MG63 (cell line): ENCODE measurements at regions not wholly inside any gene's neighbourhood (a gene's known extent, or its start where the extent isn't known, plus 50 kb on each side); places are given as distances from the start of the nearest gene placed in this dataset.

ENCODE experiments used
- DNase-seq: peaks from one replicate; pipeline ENCODE4 v3.0.0-alpha.2; 2020
- H3K27me3 ChIP-seq: fragments of 250-450 bp; sonication (Bioruptor Pico); 2 replicates; pipeline ENCODE4 v1.5.1; 2020; ENCODE audit warnings: mild to moderate bottlenecking, moderate library complexity
- H3K36me3 ChIP-seq: fragments of 250-450 bp; sonication (Bioruptor Pico); 2 replicates; pipeline ENCODE4 v1.5.1; 2020; ENCODE audit warnings: mild to moderate bottlenecking, moderate library complexity
- H3K4me3 ChIP-seq: fragments of 250-450 bp; sonication (Bioruptor Pico); 2 replicates; pipeline ENCODE4 v1.5.1; 2020; ENCODE audit warnings: mild to moderate bottlenecking, moderate library complexity
- H3K9me3 ChIP-seq: fragments of 250-450 bp; sonication (Bioruptor Pico); 2 replicates; pipeline ENCODE4 v1.5.1; 2020; ENCODE audit warnings: mild to moderate bottlenecking, moderate library complexity

- no peak overlapping the region for H3K4me3 ChIP-seq
- H3K27me3 ChIP-seq, result no peaks in the 10 kb centered on the region
- no peaks in the 10 kb centered on the region for H3K9me3 ChIP-seq
- H3K36me3 ChIP-seq, result no peaks in the 10 kb centered on the region
- no peak for DNase-seq
Measured at GRCh38 chrX:116961872-116962582, 499.3 kb upstream of the CT83 start.

DNA sequence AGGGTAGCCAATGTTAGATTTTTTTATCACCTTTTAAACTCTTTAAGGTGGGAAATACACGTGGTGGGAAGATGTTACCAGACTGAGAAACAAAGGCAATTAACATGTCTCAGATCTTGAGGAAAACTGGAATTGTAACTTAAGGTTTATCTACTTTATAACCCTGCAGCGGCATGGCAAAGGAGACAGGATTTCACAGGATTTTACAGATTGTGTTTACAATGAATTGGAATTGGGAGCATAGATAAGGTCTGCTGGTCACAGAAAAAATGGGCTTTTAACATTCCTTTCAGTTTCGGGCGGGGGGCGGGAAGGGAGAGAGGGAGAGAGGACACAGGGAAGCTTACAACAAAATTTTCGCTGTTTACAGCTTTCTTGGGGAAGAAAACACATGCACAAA is 467.5 kb upstream of the CT83 start:
- H3K4me3 ChIP-seq, result no peak overlapping the region
- H3K27me3 ChIP-seq, result no peaks in the 10 kb centered on the region
- no peaks in the 10 kb centered on the region for H3K36me3 ChIP-seq
- DNase-seq, result no peak
- H3K9me3 ChIP-seq, result no peaks in the 10 kb centered on the region

GRCh38 chrX:116897526-116897925 is 434.8 kb upstream of the CT83 start:
- DNase-seq, result no peak
- Histone ChIP-seq H3K36me3 (no peaks in the 10 kb centered on the region), H3K9me3 (no peaks in the 10 kb centered on the region), H3K27me3 (no peaks in the 10 kb centered on the region), H3K4me3 (no peak overlapping the region)

DNA sequence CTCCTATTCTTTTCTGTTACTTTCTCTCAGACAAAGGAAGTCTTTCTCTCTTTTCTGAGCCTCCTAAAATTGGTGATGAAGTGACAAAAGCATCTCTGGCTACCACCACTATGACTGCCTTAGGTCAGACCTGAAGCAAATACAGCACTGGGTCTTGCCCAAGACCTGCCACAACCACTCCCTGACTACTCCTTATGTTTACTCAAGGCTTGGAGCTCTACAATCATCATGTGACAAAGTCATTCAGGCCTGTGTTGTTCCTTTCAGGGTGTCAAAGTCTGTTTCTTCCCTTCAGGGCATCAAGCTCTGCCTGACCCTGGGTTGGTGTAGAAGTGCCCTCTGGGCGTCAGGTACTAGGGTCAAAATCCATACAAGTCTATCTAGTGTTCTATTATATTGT is 419.2 kb upstream of the CT83 start:
- Histone ChIP-seq H3K4me3 (no peak overlapping the region), H3K9me3 (no peaks in the 10 kb centered on the region), H3K36me3 (no peaks in the 10 kb centered on the region), H3K27me3 (no peaks in the 10 kb centered on the region)
- no peak for DNase-seq

DNA sequence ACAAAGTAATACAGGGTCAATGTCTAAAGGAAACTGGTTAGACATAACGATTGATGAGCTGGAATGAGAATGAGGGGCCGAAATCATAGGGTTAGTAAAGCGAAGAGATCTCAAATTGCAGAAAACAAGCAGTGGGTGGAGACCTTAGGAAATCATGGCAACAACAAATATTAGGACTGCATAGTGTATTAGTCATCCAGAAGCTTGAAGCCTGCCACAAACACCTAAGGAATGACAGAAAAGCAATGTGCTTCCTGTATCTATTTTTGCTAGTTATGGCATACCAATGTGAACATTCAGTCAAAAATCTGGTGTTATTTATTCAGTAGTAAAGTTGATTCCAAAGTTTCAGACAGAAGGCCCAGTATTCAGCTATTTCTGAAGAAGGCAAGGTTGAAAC is 410.9 kb upstream of the CT83 start:
- DNase-seq, result peak; percentile 12
- H3K27me3 ChIP-seq, result no peaks in the 10 kb centered on the region

DNA sequence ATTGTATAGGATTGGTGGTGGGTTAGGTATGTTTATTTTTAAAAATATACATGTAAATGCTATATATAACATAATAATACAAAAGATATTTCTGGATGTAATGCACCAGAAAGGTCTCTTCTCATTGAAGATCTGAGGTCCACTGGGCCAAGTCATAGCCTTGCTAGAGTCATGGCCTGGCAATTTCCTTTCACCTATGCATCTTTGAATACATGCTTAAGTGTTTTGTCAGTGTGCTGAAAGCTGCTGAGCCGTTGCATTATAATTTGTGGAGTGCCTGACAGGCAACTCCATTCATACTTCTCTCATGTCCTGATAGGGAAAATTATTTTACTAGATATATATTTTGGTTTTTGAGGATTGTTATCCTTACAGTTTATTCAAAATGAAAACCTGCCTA is 410.2 kb upstream of the CT83 start:
- Histone ChIP-seq H3K36me3 (no peaks in the 10 kb centered on the region), H3K27me3 (no peaks in the 10 kb centered on the region), H3K4me3 (no peak overlapping the region), H3K9me3 (no peaks in the 10 kb centered on the region)
- DNase-seq, result peak; percentile 1

More for the DNA sequence above, 410.9 kb upstream of the CT83 start:
- Histone ChIP-seq H3K4me3 (no peak overlapping the region), H3K36me3 (no peaks in the 10 kb centered on the region), H3K9me3 (no peaks in the 10 kb centered on the region)

GRCh38 chrX:116863029-116863428 is 400.3 kb upstream of the CT83 start:
- Histone ChIP-seq H3K36me3 (no peaks in the 10 kb centered on the region), H3K4me3 (no peak overlapping the region), H3K9me3 (no peaks in the 10 kb centered on the region), H3K27me3 (no peaks in the 10 kb centered on the region)
- no peak for DNase-seq

DNA sequence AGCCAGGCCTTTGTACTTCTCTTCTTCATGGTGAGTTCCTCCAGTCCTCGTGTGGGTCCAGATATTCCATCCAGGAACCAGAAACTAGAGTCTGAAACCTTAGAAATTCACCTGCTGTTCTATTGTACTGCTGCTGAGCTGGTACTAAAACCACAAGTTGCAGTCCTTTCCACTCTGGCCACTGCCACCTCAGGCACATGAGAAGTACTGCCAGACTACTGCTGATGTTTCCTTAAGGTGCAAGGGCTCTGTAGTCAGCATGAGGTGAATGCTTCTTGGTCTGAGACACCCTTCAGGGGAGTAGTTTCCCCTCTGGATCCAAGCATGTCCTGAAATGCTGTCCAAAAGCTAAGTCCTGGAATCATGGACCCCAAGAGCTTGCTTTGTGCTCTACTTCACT is 399.6 kb upstream of the CT83 start:
- H3K27me3 ChIP-seq, result no peaks in the 10 kb centered on the region
- no peak for DNase-seq
- no peak overlapping the region for H3K4me3 ChIP-seq
- no peaks in the 10 kb centered on the region for H3K36me3 ChIP-seq
- H3K9me3 ChIP-seq, result no peaks in the 10 kb centered on the region

GRCh38 chrX:116841290-116841689 is 378.5 kb upstream of the CT83 start:
- H3K9me3 ChIP-seq, result no peaks in the 10 kb centered on the region
- DNase-seq, result no peak
- no peaks in the 10 kb centered on the region for H3K36me3 ChIP-seq
- H3K4me3 ChIP-seq, result no peak overlapping the region
- no peaks in the 10 kb centered on the region for H3K27me3 ChIP-seq

DNA sequence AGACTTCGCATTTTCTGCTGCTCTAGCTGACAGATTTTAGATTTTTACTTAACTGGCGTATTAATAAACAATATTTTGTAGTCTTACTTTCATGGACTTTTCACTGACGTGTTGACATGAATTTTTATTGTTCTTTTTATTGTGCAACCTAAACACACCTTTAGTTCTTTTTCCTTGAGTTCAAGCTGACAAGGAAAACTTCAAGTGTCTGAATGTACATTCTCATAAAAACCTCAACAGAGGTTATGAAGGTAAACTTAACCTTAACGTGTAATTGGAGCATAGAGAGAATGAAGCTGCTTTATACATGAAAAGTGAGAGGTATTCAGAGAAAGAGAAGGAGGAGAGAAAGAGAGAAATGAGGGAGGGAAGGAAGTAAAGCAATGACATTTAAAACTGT is 364.3 kb upstream of the CT83 start:
- H3K4me3 ChIP-seq, result no peak overlapping the region
- no peaks in the 10 kb centered on the region for H3K9me3 ChIP-seq
- no peak for DNase-seq
- H3K27me3 ChIP-seq, result no peaks in the 10 kb centered on the region
- no peaks in the 10 kb centered on the region for H3K36me3 ChIP-seq

GRCh38 chrX:116824785-116825184 is 362.0 kb upstream of the CT83 start:
- DNase-seq, result no peak
- H3K36me3 ChIP-seq, result no peaks in the 10 kb centered on the region
- H3K9me3 ChIP-seq, result no peaks in the 10 kb centered on the region
- no peak overlapping the region for H3K4me3 ChIP-seq
- no peaks in the 10 kb centered on the region for H3K27me3 ChIP-seq

DNA sequence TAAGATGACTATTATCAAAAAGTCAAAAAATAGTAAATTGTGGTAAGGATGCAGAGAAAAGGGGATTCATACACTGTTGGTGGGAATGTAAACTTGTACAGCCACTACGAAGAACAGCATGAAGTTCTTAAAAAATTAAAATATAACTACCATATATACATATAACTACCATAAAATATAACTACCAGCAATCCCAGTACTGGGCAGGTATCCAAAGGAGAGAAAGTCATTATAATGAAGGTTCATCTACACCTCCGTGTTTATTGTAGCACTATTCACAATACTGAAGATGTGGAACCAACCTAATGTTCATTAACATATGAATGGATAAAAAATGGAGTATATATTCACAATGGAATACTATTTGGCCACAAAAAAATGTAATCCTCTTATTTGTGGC is 360.9 kb upstream of the CT83 start:
- no peak overlapping the region for H3K4me3 ChIP-seq
- no peaks in the 10 kb centered on the region for H3K9me3 ChIP-seq
- H3K27me3 ChIP-seq, result no peaks in the 10 kb centered on the region
- DNase-seq, result no peak
- no peaks in the 10 kb centered on the region for H3K36me3 ChIP-seq

- Histone ChIP-seq H3K9me3 (no peaks in the 10 kb centered on the region), H3K36me3 (no peaks in the 10 kb centered on the region), H3K4me3 (no peak overlapping the region), H3K27me3 (no peaks in the 10 kb centered on the region)
- no peak for DNase-seq
Measured at GRCh38 chrX:116806288-116806802, 343.6 kb upstream of the CT83 start.

GRCh38 chrX:116801943-116802342 is 339.2 kb upstream of the CT83 start:
- H3K9me3 ChIP-seq, result no peaks in the 10 kb centered on the region
- no peaks in the 10 kb centered on the region for H3K36me3 ChIP-seq
- H3K27me3 ChIP-seq, result no peaks in the 10 kb centered on the region
- DNase-seq, result no peak
- no peak overlapping the region for H3K4me3 ChIP-seq

- Histone ChIP-seq H3K9me3 (no peaks in the 10 kb centered on the region), H3K4me3 (no peak overlapping the region), H3K27me3 (no peaks in the 10 kb centered on the region), H3K36me3 (no peaks in the 10 kb centered on the region)
- DNase-seq, result no peak
Measured at GRCh38 chrX:116781926-116782325, 319.1 kb upstream of the CT83 start.

DNA sequence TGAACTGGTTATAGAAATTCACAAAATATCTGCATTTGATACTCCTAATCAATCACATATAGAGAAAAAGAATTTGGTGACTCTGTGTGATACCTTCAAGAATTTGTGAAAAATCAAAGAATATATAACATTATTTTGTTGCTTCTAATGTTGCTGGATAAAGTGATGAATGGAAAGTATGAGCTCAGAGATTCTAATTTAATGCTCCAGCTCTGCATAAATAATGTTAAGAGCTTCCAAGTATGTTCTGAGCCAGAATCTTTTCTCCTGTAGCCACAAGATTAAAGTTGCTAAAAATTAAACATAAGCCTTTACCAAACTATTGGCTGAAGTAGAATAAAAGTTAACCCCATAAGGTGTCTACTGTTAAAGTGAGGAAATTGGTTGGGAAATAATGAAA is 294.7 kb upstream of the CT83 start:
- Histone ChIP-seq H3K27me3 (no peaks in the 10 kb centered on the region), H3K36me3 (no peaks in the 10 kb centered on the region), H3K9me3 (no peaks in the 10 kb centered on the region), H3K4me3 (no peak overlapping the region)
- DNase-seq, result no peak

- DNase-seq, result no peak
- H3K4me3 ChIP-seq, result no peak overlapping the region
- H3K36me3 ChIP-seq, result no peaks in the 10 kb centered on the region
- no peaks in the 10 kb centered on the region for H3K9me3 ChIP-seq
- no peaks in the 10 kb centered on the region for H3K27me3 ChIP-seq
Measured at GRCh38 chrX:116756958-116757357, 294.2 kb upstream of the CT83 start.

- no peak for DNase-seq
- Histone ChIP-seq H3K36me3 (no peaks in the 10 kb centered on the region), H3K27me3 (no peaks in the 10 kb centered on the region)
Measured at GRCh38 chrX:116749943-116750342, 287.2 kb upstream of the CT83 start.

GRCh38 chrX:116732214-116732613 is 269.4 kb upstream of the CT83 start:
- H3K27me3 ChIP-seq, result no peaks in the 10 kb centered on the region
- H3K4me3 ChIP-seq, result no peak overlapping the region
- H3K9me3 ChIP-seq, result no peaks in the 10 kb centered on the region
- no peak for DNase-seq
- no peaks in the 10 kb centered on the region for H3K36me3 ChIP-seq

More at GRCh38 chrX:116749943-116750342, 287.2 kb upstream of the CT83 start:
- no peak overlapping the region for H3K4me3 ChIP-seq
- no peaks in the 10 kb centered on the region for H3K9me3 ChIP-seq
